ENCODE measurements at regions not wholly inside any gene's neighbourhood (a gene's known extent, or its start where the extent isn't known, plus 50 kb on each side); places are given as distances from the start of the nearest gene placed in this dataset.
"Not testable (repeated sequence)": the region's sequence is repeated elsewhere in the genome, so short reads cannot be mapped to it uniquely, and the experiment has no call there.

- no peak for DNase-seq
These were observed 325.5 kb upstream of the CITED2 start for GRCh38 chr6:139699911-139700310.

GRCh38 chr6:139699335-139699734, 324.9 kb upstream of the CITED2 start:
- no peak for DNase-seq

GRCh38 chr6:139698526-139699176, 324.2 kb upstream of the CITED2 start:
- no peak for DNase-seq

GRCh38 chr6:139697856-139698255, 323.4 kb upstream of the CITED2 start:
- not testable (repeated sequence) for DNase-seq

GRCh38 chr6:139696991-139697390, 322.5 kb upstream of the CITED2 start:
- not testable (repeated sequence) for DNase-seq

GRCh38 chr6:139695361-139695760, 320.9 kb upstream of the CITED2 start:
- DNase-seq: no peak

GRCh38 chr6:139693735-139694134, 319.3 kb upstream of the CITED2 start:
- peak; percentile 13 for DNase-seq

- no peak for DNase-seq
These were observed 315.6 kb upstream of the CITED2 start for GRCh38 chr6:139690007-139690406.

- no peak for DNase-seq
These were observed 312.6 kb upstream of the CITED2 start for GRCh38 chr6:139687055-139687454.

- no peak for DNase-seq
These were observed 311.9 kb upstream of the CITED2 start for GRCh38 chr6:139686308-139686707.

- DNase-seq: no peak
These were observed 310.6 kb upstream of the CITED2 start for GRCh38 chr6:139685009-139685408.

- no peak for DNase-seq
These were observed 306.4 kb upstream of the CITED2 start for GRCh38 chr6:139680819-139681218.

- no peak for DNase-seq
These were observed 305.2 kb upstream of the CITED2 start for GRCh38 chr6:139679516-139680179.

- DNase-seq: no peak
These were observed 302.3 kb upstream of the CITED2 start for GRCh38 chr6:139676718-139677117.

GRCh38 chr6:139666284-139666683, 291.8 kb upstream of the CITED2 start:
- DNase-seq: no peak

- DNase-seq: no peak
These were observed 289.5 kb upstream of the CITED2 start for GRCh38 chr6:139663996-139664395.

- DNase-seq: no peak
These were observed 285.3 kb upstream of the CITED2 start for GRCh38 chr6:139659711-139660110.

- no peak for DNase-seq
These were observed 284.7 kb upstream of the CITED2 start for GRCh38 chr6:139659196-139659595.

GRCh38 chr6:139657119-139657518, 282.7 kb upstream of the CITED2 start:
- DNase-seq: no peak

- DNase-seq: no peak
These were observed 281.6 kb upstream of the CITED2 start for GRCh38 chr6:139655783-139656705.

- no peak for DNase-seq
These were observed 280.7 kb upstream of the CITED2 start for GRCh38 chr6:139654888-139655782.

- no peak for DNase-seq
These were observed 279.9 kb upstream of the CITED2 start for GRCh38 chr6:139654309-139654708.

- no peak for DNase-seq
These were observed 278.7 kb upstream of the CITED2 start for GRCh38 chr6:139653111-139653510.
